Liver (tissue), 8 donors: ENCODE measurements at regions not wholly inside any gene's neighbourhood (a gene's known extent, or its start where the extent isn't known, plus 50 kb on each side); places are given as distances from the start of the nearest gene placed in this dataset.
A peak's percentile ranks its signal among the peaks of the same experiment; 100 is the strongest.

ENCODE experiments used
- DNase-seq: peaks from one replicate; pipeline ENCODE4 v3.0.0-alpha.2; 2017; ENCODE audit warnings: low spot score
- H3K27ac ChIP-seq, 2 donors: one replicate each; pipeline ENCODE4 v1.7.0; 2013; ENCODE audit warnings: inconsistent platforms in 2 of 2, low read length in 2 of 2, control low read depth in 1 of 2, low read depth in 1 of 2, mild to moderate bottlenecking in 1 of 2
- H3K27me3 ChIP-seq, 4 donors: one replicate each; pipeline versions ENCODE4 v1.6.1 to v1.7.0; 2013; ENCODE audit warnings: low read length in 3 of 4, inconsistent platforms in 1 of 4, mild to moderate bottlenecking in 1 of 4, moderate library complexity in 1 of 4; ENCODE audit not compliant: control insufficient read depth in 4 of 4, insufficient read depth in 4 of 4
- H3K36me3 ChIP-seq, 4 donors: one replicate each; pipeline versions ENCODE4 v1.6.1 to v1.7.0; 2013; ENCODE audit warnings: low read length in 3 of 4, mild to moderate bottlenecking in 3 of 4, low read depth in 1 of 4, moderate library complexity in 1 of 4; ENCODE audit not compliant: control insufficient read depth in 4 of 4, insufficient read depth in 3 of 4
- H3K4me1 ChIP-seq, 4 donors: one replicate each; pipeline versions ENCODE4 v1.6.1 to v1.7.0; 2013; ENCODE audit warnings: low read length in 3 of 4, mild to moderate bottlenecking in 3 of 4, moderate library complexity in 1 of 4; ENCODE audit not compliant: control insufficient read depth in 4 of 4, insufficient read depth in 4 of 4
- H3K4me3 ChIP-seq, 3 donors: one replicate each; pipeline versions ENCODE4 v1.6.1 to v1.7.0; 2013; ENCODE audit warnings: low read length in 3 of 3, control low read depth in 1 of 3, low read depth in 1 of 3, mild to moderate bottlenecking in 1 of 3
- H3K9ac ChIP-seq, 2 donors: one replicate each; pipeline ENCODE4 v1.7.0; 2013; ENCODE audit warnings: low read length in 2 of 2, mild to moderate bottlenecking in 2 of 2, moderate library complexity in 2 of 2, control low read depth in 1 of 2, low read depth in 1 of 2
- H3K9me3 ChIP-seq, 4 donors: one replicate each; pipeline versions ENCODE4 v1.6.1 to v1.7.0; 2013; ENCODE audit warnings: low read length in 3 of 4; ENCODE audit not compliant: control insufficient read depth in 4 of 4
- FOXA1 ChIP-seq: IDR thresholded peaks from 2 replicates; pipeline ENCODE4 v1.6.1; 2016; ENCODE audit warnings: antibody characterized with exemption
- FOXA2 ChIP-seq: IDR thresholded peaks from 2 replicates; pipeline ENCODE4 v1.6.1; 2016; ENCODE audit warnings: antibody characterized with exemption
- GABPA ChIP-seq, 2 donors: IDR thresholded peaks in 1 of 2; conservative IDR thresholded peaks in 1 of 2; 2 replicates each; pipeline ENCODE4 v1.6.1; 2016; ENCODE audit warnings: antibody characterized with exemption in 2 of 2, mild to moderate bottlenecking in 1 of 2, moderate library complexity in 1 of 2
- HNF4A ChIP-seq, 2 donors: conservative IDR thresholded peaks; 2 replicates each; pipeline ENCODE4 v1.6.1; 2016; ENCODE audit warnings: antibody characterized with exemption in 2 of 2, mild to moderate bottlenecking in 2 of 2
- HNF4G ChIP-seq: IDR thresholded peaks from 2 replicates; pipeline ENCODE4 v1.6.1; 2016; ENCODE audit warnings: antibody characterized with exemption
- JUND ChIP-seq, 2 donors: IDR thresholded peaks; 2 replicates each; pipeline ENCODE4 v1.6.1; 2016; ENCODE audit warnings: antibody characterized with exemption in 2 of 2
- NR2F2 ChIP-seq: IDR thresholded peaks from 2 replicates; pipeline ENCODE4 v1.6.1; 2016; ENCODE audit warnings: antibody characterized with exemption
- RAD21 ChIP-seq, 2 donors: IDR thresholded peaks; 2 replicates each; pipeline ENCODE4 v1.6.1; 2016; ENCODE audit warnings: antibody characterized with exemption in 2 of 2, mild to moderate bottlenecking in 2 of 2
- RXRA ChIP-seq, 2 donors: IDR thresholded peaks; 2 replicates each; pipeline ENCODE4 v1.6.1; 2017 to 2018; ENCODE audit warnings: antibody characterized with exemption in 2 of 2, mild to moderate bottlenecking in 1 of 2
- SP1 ChIP-seq: IDR thresholded peaks from 2 replicates; pipeline ENCODE4 v1.6.1; 2018; ENCODE audit warnings: antibody characterized with exemption, mild to moderate bottlenecking
- TAF1 ChIP-seq: conservative IDR thresholded peaks from 2 replicates; pipeline ENCODE4 v1.6.1; 2016; ENCODE audit warnings: antibody characterized with exemption, mild to moderate bottlenecking
- YY1 ChIP-seq: IDR thresholded peaks from 2 replicates; pipeline ENCODE4 v1.6.1; 2016; ENCODE audit warnings: antibody characterized with exemption, mild to moderate bottlenecking
- WGBS: extraction: QIAGEN DNeasy Blood & Tissue Kit; methylation state at CpG from one replicate; pipeline ENCODE4 v1.1.7; 2013; 5-methylcytosine and 5-hydroxymethylcytosine counted together
- TF ChIP-seq, protein P1 (sequence below): IDR thresholded peaks from 2 replicates; pipeline ENCODE4 v1.6.1; 2016; ENCODE audit warnings: antibody characterized with exemption, mild to moderate bottlenecking
- TF ChIP-seq, protein P2 (sequence below): IDR thresholded peaks from 2 replicates; pipeline ENCODE4 v1.6.1; 2016; ENCODE audit warnings: antibody characterized with exemption
- TF ChIP-seq, protein P3 (sequence below): IDR thresholded peaks from 2 replicates; pipeline ENCODE4 v1.6.1; 2016; ENCODE audit warnings: antibody characterized with exemption
- TF ChIP-seq, protein P4 (sequence below): IDR thresholded peaks from 2 replicates; pipeline ENCODE4 v1.6.1; 2016; ENCODE audit warnings: antibody characterized with exemption
- TF ChIP-seq, protein P5 (sequence below): fragments of 150-350 bp; IDR thresholded peaks from 2 replicates; pipeline ENCODE4 v1.5.1; 2017; ENCODE audit warnings: improper control_type of control experiment, low read depth, low read length; ENCODE audit not compliant: missing input control
- donor health status: healthy.
- donor health status: healthy.
- donor health status: healthy.
- donor health status: healthy.
- donor health status: healthy.

DNA sequence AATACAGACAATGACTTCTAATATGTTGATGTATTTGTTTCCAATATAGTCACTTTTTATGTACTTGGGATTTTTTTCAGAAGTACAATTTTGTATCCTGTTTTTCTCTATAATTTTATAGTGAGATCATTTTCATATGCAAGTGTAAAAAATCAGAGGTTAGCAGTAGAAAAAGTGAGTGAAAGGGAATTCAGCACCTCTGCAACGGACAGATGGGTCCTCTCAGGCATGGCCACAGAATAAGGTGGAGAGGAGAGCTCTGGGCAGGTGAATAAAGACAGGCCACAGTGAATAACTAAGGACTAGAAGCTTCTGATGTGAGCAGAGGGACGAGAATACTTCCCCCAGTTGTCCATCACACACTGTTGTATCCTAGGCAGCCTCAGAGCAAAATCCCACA, 210.1 kb upstream of the CNR1 start:
- Histone ChIP-seq H3K4me1 (no peaks in the 10 kb centered on the region), H3K27me3 (no peaks in the 10 kb centered on the region), H3K36me3 (no peaks in the 10 kb centered on the region), H3K9ac (no peak overlapping the region), H3K9me3 (no peaks in the 10 kb centered on the region), H3K27ac (no peak overlapping the region), H3K4me3 (no peak overlapping the region)
- TF ChIP-seq, protein P1, sequence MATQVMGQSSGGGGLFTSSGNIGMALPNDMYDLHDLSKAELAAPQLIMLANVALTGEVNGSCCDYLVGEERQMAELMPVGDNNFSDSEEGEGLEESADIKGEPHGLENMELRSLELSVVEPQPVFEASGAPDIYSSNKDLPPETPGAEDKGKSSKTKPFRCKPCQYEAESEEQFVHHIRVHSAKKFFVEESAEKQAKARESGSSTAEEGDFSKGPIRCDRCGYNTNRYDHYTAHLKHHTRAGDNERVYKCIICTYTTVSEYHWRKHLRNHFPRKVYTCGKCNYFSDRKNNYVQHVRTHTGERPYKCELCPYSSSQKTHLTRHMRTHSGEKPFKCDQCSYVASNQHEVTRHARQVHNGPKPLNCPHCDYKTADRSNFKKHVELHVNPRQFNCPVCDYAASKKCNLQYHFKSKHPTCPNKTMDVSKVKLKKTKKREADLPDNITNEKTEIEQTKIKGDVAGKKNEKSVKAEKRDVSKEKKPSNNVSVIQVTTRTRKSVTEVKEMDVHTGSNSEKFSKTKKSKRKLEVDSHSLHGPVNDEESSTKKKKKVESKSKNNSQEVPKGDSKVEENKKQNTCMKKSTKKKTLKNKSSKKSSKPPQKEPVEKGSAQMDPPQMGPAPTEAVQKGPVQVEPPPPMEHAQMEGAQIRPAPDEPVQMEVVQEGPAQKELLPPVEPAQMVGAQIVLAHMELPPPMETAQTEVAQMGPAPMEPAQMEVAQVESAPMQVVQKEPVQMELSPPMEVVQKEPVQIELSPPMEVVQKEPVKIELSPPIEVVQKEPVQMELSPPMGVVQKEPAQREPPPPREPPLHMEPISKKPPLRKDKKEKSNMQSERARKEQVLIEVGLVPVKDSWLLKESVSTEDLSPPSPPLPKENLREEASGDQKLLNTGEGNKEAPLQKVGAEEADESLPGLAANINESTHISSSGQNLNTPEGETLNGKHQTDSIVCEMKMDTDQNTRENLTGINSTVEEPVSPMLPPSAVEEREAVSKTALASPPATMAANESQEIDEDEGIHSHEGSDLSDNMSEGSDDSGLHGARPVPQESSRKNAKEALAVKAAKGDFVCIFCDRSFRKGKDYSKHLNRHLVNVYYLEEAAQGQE = peak; percentile 30
- TF ChIP-seq FOXA1 = no peak
- WGBS = 73% methylated on average over 2 of the region's 2 CpGs
- DNase-seq = no peak

DNA sequence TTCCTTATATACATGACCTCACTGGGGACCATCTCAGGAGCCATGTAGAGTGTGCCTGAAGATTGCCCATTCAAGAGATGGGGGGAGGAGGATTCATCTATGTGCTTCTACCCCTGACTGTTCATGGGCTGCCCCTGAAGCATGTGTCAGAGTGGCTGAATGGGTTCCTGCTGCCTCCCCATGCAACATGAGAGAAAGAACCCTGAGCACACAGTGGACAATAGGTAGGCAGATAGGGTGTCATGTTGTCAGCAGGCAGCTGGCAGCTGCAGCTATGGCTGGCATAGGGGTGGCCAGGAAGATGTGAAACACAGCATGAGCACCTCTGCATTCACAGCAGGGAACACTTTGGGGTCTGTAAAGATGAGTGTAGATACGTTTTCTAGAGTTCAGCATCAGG, 208.4 kb upstream of the CNR1 start:
- 59% methylated on average over 1 of the region's 1 CpG for WGBS
- TF ChIP-seq NR2F2 (no peak), GABPA (IDR thresholded peaks at IDR 0.05 in 1 of 2, conservative IDR thresholded peaks at IDR 0.05 in 1 of 2) (no peak), RAD21 (IDR thresholded peaks at IDR 0.05) (no peak), HNF4G (no peak), HNF4A (conservative IDR thresholded peaks at IDR 0.05) (no peak), SP1 (no peak), YY1 (no peak), FOXA2 (no peak), TAF1 (no peak), FOXA1 (no peak), JUND (IDR thresholded peaks at IDR 0.05) (no peak), RXRA (IDR thresholded peaks at IDR 0.05) (no peak)
- TF ChIP-seq, protein P1 = no peak
- TF ChIP-seq, protein P2, sequence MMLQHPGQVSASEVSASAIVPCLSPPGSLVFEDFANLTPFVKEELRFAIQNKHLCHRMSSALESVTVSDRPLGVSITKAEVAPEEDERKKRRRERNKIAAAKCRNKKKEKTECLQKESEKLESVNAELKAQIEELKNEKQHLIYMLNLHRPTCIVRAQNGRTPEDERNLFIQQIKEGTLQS = no peak
- TF ChIP-seq, protein P3, sequence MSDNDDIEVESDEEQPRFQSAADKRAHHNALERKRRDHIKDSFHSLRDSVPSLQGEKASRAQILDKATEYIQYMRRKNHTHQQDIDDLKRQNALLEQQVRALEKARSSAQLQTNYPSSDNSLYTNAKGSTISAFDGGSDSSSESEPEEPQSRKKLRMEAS = no peak
- TF ChIP-seq, protein P4, sequence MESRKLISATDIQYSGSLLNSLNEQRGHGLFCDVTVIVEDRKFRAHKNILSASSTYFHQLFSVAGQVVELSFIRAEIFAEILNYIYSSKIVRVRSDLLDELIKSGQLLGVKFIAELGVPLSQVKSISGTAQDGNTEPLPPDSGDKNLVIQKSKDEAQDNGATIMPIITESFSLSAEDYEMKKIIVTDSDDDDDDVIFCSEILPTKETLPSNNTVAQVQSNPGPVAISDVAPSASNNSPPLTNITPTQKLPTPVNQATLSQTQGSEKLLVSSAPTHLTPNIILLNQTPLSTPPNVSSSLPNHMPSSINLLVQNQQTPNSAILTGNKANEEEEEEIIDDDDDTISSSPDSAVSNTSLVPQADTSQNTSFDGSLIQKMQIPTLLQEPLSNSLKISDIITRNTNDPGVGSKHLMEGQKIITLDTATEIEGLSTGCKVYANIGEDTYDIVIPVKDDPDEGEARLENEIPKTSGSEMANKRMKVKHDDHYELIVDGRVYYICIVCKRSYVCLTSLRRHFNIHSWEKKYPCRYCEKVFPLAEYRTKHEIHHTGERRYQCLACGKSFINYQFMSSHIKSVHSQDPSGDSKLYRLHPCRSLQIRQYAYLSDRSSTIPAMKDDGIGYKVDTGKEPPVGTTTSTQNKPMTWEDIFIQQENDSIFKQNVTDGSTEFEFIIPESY = no peak
- TF ChIP-seq, protein P5, sequence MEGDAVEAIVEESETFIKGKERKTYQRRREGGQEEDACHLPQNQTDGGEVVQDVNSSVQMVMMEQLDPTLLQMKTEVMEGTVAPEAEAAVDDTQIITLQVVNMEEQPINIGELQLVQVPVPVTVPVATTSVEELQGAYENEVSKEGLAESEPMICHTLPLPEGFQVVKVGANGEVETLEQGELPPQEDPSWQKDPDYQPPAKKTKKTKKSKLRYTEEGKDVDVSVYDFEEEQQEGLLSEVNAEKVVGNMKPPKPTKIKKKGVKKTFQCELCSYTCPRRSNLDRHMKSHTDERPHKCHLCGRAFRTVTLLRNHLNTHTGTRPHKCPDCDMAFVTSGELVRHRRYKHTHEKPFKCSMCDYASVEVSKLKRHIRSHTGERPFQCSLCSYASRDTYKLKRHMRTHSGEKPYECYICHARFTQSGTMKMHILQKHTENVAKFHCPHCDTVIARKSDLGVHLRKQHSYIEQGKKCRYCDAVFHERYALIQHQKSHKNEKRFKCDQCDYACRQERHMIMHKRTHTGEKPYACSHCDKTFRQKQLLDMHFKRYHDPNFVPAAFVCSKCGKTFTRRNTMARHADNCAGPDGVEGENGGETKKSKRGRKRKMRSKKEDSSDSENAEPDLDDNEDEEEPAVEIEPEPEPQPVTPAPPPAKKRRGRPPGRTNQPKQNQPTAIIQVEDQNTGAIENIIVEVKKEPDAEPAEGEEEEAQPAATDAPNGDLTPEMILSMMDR = no peak
- H3K36me3 ChIP-seq = no peaks in the 10 kb centered on the region
- H3K27ac ChIP-seq = no peak overlapping the region
- DNase-seq = no peak
- no peak overlapping the region for H3K9ac ChIP-seq
- peaks cover 0 to 2% (median under 1%) of the 10 kb centered on the region in 4 donors for H3K9me3 ChIP-seq
- no peaks in the 10 kb centered on the region for H3K4me1 ChIP-seq
- no peaks in the 10 kb centered on the region for H3K27me3 ChIP-seq
- H3K4me3 ChIP-seq = no peak overlapping the region
